GM18507 (cell line): ENCODE measurements at regions not wholly inside any gene's neighbourhood (a gene's known extent, or its start where the extent isn't known, plus 50 kb on each side); places are given as distances from the start of the nearest gene placed in this dataset.
"Not testable (repeated sequence)": the region's sequence is repeated elsewhere in the genome, so short reads cannot be mapped to it uniquely, and the experiment has no call there.

ENCODE experiments used
- DNase-seq: peaks from one replicate; pipeline ENCODE4 v3.0.0; 2011; ENCODE audit warnings: low read depth; ENCODE audit not compliant: insufficient read length; ENCODE audit errors: extremely low spot score
- FAIRE-seq: peaks from 2 replicates; lab custom pipeline; 2011; peaks lifted over from hg19 to GRCh38; lab: Jason Lieb, UNC

- FAIRE-seq (no peak), DNase-seq (no peak)
These were observed 250.3 kb upstream of the OBI1 start for GRCh38 chr13:78909276-78909675.

GRCh38 chr13:78907006-78907405, 248.1 kb upstream of the OBI1 start:
- no peak for DNase-seq

GRCh38 chr13:78897200-78897599, 238.2 kb upstream of the OBI1 start:
- DNase-seq (no peak), FAIRE-seq (no peak)

More at GRCh38 chr13:78907006-78907405, 248.1 kb upstream of the OBI1 start:
- no peak for FAIRE-seq

- DNase-seq (no peak), FAIRE-seq (no peak)
These were observed 225.6 kb upstream of the OBI1 start for GRCh38 chr13:78884571-78884970.

GRCh38 chr13:78881751-78882150, 222.8 kb upstream of the OBI1 start:
- no peak for FAIRE-seq
- no peak for DNase-seq

- FAIRE-seq (no peak), DNase-seq (no peak)
These were observed 222.1 kb upstream of the OBI1 start for GRCh38 chr13:78881054-78881453.

GRCh38 chr13:78876915-78877549, 218.1 kb upstream of the OBI1 start:
- FAIRE-seq: no peak
- DNase-seq: no peak

GRCh38 chr13:78875792-78876580, 217.0 kb upstream of the OBI1 start:
- DNase-seq (no peak), FAIRE-seq (no peak)

- FAIRE-seq: no peak
These were observed 210.0 kb upstream of the OBI1 start for GRCh38 chr13:78868991-78869390.

GRCh38 chr13:78867655-78868054, 208.7 kb upstream of the OBI1 start:
- FAIRE-seq: no peak
- no peak for DNase-seq

More at GRCh38 chr13:78868991-78869390, 210.0 kb upstream of the OBI1 start:
- no peak for DNase-seq

GRCh38 chr13:78866076-78866475, 207.1 kb upstream of the OBI1 start:
- not testable (repeated sequence) for DNase-seq, FAIRE-seq

- DNase-seq (no peak), FAIRE-seq (no peak)
These were observed 203.5 kb upstream of the OBI1 start for GRCh38 chr13:78862446-78862845.

GRCh38 chr13:78852709-78853108, 193.8 kb upstream of the OBI1 start:
- FAIRE-seq (no peak), DNase-seq (no peak)

GRCh38 chr13:78845656-78846365, 186.9 kb upstream of the OBI1 start:
- no peak for FAIRE-seq
- no peak for DNase-seq

GRCh38 chr13:78844106-78844505, 185.2 kb upstream of the OBI1 start:
- DNase-seq (no peak), FAIRE-seq (no peak)

GRCh38 chr13:78841358-78841963, 182.5 kb upstream of the OBI1 start:
- FAIRE-seq (no peak), DNase-seq (no peak)

- no peak for DNase-seq
- no peak for FAIRE-seq
These were observed 177.4 kb upstream of the OBI1 start for GRCh38 chr13:78836238-78836784.

- FAIRE-seq (no peak), DNase-seq (no peak)
These were observed 173.5 kb upstream of the OBI1 start for GRCh38 chr13:78832461-78832860.

- no peak for FAIRE-seq
- DNase-seq: no peak
These were observed 171.6 kb upstream of the OBI1 start for GRCh38 chr13:78830508-78830907.

- FAIRE-seq (no peak), DNase-seq (no peak)
These were observed 170.9 kb upstream of the OBI1 start for GRCh38 chr13:78829821-78830220.
